ENCODE measurements at regions not wholly inside any gene's neighbourhood (a gene's known extent, or its start where the extent isn't known, plus 50 kb on each side); places are given as distances from the start of the nearest gene placed in this dataset.

DNA sequence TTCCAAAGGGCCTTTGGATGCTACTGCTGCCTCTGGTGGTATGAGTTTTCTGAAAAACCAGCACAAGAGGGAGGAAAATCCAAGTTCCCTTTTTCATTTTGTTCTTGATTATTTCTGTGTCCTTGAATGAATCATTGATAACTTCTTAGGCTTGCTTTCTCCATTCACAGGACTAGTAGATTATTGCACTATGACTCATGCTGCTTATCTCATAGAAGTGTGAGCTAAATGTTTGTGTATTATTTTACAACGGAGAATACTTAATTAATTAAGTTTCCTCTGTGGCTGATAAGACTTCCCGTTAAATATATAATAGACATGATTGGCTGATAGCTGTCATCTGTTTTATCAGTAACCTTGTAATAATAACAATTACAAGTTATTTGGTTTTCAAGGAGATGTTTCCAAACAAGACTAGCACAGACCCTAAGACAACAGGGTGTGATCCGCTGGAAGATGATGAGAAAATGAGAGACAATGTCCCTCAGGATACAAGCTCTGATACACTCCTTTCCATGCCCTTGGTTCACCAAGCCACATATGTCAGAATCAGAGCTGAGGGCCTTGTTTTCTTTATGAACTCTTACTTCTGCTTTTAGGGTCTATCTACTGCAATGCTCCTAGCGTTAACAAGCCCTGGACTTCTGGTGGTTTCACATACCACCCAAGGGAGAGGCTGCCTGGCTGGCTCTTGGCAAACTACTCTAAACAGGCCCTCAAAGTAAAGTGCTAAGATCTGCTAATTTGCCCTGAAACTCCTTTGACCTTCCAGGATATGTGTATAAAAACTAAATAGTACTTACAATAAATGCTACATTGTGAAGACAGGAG lies 1078.3 kb downstream of the TTLL7 start:
- TF ChIP-seq, protein P1, sequence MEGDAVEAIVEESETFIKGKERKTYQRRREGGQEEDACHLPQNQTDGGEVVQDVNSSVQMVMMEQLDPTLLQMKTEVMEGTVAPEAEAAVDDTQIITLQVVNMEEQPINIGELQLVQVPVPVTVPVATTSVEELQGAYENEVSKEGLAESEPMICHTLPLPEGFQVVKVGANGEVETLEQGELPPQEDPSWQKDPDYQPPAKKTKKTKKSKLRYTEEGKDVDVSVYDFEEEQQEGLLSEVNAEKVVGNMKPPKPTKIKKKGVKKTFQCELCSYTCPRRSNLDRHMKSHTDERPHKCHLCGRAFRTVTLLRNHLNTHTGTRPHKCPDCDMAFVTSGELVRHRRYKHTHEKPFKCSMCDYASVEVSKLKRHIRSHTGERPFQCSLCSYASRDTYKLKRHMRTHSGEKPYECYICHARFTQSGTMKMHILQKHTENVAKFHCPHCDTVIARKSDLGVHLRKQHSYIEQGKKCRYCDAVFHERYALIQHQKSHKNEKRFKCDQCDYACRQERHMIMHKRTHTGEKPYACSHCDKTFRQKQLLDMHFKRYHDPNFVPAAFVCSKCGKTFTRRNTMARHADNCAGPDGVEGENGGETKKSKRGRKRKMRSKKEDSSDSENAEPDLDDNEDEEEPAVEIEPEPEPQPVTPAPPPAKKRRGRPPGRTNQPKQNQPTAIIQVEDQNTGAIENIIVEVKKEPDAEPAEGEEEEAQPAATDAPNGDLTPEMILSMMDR (IDR thresholded peaks at IDR 0.05; ENCODE audit: low read depth, low read length), result no peak
- TF ChIP-seq POLR2A (IDR thresholded peaks at IDR 0.05; ENCODE audit: extremely low read depth, insufficient read length) (no peak), MYC (IDR thresholded peaks at IDR 0.05; ENCODE audit: low read depth, low read length) (no peak)

All from NB4 (cell line).